HG03103 (cell line): ENCODE measurements at regions not wholly inside any gene's neighbourhood (a gene's known extent, or its start where the extent isn't known, plus 50 kb on each side); places are given as distances from the start of the nearest gene placed in this dataset.
"Not testable (repeated sequence)": the region's sequence is repeated elsewhere in the genome, so short reads cannot be mapped to it uniquely, and the experiment has no call there.

Experiments used
- ATAC-seq: cut with Tn5 transposase; IDR thresholded peaks from one replicate; pipeline ENCODE4 v1.9.1; 2021; ENCODE audit warnings: low read depth; ENCODE audit not compliant: unreplicated experiment

- ATAC-seq: not testable (repeated sequence)
These were observed 106.6 kb upstream of the SEC22B start for GRCh38 chr1:120282744-120283464.

GRCh38 chr1:120278259-120278610 lies 101.9 kb upstream of the SEC22B start:
- not testable (repeated sequence) for ATAC-seq

DNA sequence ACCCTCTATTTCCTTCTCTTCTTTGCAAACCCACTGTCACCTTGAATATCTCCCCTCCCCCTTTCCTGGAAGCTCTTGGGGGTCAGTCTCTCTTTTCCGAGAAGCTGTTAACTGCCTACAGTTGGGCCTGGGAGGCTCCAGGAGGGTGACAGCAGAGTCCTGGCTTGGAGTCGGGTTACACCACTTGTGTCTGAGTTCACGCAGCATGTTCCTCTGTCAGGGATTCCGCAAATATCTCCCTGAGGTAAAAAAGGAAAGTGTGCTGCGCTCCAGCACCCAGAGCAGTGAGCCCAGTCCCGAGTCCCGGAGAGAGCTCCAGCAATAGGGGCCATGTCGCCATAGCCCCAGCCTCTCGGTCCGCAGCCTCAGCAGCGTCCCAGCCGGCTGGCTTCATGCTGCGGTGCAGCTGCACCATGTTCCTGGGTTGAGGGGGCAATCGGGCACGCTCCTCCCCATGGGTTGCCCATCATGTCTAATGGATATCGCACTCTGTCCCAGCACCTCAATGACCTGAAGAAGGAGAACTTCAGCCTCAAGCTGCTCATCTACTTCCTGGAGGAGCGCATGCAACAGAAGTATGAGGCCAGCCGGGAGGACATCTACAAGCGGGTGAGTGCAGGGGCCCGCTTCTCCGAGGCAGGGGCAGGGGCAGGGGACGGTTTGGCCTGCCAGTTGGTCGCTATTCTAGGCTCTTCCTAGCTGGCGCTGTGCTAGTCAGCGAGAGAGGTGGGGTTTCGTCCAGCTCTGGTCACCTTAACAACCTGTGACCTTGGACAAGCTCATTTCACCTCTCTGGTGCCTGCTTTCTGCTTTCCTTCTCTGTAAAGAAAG lies 101.3 kb upstream of the SEC22B start:
- not testable (repeated sequence) for ATAC-seq

GRCh38 chr1:120276710-120277109 lies 100.4 kb upstream of the SEC22B start:
- not testable (repeated sequence) for ATAC-seq

- ATAC-seq: not testable (repeated sequence)
These were observed 98.1 kb upstream of the SEC22B start for GRCh38 chr1:120274438-120274837.

DNA sequence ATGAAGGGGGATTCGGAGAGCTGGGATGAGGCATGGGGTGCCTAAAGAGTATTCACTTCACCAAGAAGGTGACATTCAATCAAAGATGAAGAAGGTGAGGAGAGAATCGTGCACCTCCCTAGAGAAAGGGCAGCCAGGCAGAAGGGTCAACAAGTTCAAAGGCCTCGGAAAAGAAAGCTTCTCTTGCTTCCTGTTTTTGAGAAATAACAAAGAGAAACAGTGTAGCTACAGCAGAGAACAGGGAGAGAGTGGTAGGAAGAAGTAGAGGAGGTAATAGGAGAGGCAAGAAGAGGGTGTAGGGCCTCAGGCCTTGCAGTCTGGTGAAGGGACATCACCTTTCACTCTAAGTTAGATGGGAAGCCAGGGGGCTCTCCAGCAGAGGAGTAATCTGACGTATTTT lies 97.0 kb upstream of the SEC22B start:
- not testable (repeated sequence) for ATAC-seq

- ATAC-seq: not testable (repeated sequence)
These were observed 95.9 kb upstream of the SEC22B start for GRCh38 chr1:120272242-120272641.

DNA sequence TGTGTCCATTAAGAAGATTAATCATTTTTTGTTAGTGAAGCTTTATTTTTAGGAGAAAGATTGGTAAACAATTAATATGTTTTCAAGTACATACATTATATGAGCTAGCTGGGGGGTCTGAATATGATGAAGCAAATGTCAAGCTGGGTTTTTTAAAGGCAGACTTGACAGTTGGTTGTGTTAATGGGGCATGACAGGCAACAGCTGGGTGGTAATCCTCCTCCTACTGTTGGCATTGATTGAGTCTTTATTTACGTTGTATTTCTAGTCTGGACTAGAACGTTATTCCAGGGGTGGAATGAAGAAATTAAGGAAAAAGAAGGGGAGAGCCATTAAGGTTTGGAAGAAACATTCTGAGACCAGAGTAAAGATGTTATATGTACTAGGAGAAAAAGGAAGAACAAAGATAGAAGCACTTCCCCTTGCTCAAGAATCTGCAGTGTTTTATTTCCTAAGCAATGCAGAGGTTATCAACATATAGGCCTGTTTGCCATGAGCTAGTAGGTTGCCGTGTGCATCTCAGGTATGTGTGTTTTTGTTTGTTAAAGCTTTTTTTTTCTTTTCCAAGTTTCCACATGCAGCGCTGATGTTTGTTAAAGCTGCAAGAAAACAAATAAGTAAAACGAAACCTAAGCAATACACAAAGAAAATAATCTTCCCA lies 95.4 kb upstream of the SEC22B start:
- not testable (repeated sequence) for ATAC-seq

DNA sequence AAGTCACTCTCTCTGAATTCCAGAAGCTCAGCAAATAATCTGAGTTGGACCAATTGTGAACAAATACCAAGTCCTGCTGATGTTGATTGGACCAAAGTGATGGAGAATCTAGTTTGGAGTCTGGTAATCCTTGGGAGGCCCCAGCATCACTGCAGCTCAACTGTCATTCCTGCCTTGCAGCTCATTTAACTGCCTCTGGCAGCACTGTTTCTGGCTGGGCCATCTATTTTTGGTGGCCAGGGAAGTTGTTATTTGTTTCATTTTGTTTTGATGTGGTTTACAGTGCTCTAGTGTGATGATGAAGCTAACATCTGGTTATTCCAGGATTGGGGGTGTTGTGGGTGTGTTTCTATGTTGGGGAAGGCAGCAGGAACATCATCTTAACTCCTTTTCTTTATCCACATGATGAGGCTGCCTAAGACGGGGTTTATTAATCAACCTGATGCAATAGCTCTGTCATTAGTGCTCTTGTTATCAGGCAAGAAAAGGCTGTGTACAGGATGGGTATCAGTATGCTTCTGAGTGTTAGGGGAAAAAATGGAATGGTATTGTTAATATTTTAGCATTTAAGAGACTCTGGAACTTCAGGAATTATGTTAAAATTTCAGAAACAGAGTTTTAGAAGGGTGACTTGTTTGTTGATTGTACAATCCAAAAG lies 91.7 kb upstream of the SEC22B start:
- not testable (repeated sequence) for ATAC-seq

- ATAC-seq: not testable (repeated sequence)
These were observed 88.2 kb upstream of the SEC22B start for GRCh38 chr1:120264564-120264963.

- ATAC-seq: not testable (repeated sequence)
These were observed 86.8 kb upstream of the SEC22B start for GRCh38 chr1:120262791-120263751.

DNA sequence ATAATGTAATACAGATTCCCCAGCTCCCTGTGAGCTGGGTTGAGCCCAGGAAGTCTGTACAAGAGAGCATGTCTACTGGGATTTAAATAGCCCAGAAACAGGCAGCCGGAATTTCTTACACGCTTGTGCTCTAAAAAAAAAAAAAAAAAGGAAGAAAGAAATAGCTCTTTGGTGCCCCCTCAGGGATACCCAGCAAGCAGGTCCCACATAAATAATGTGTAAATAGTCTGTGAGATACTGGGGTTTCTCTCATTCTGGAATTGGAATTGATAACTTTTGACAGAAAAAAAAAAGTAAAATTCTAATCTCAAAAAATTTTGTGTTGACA lies 81.4 kb upstream of the SEC22B start:
- not testable (repeated sequence) for ATAC-seq

DNA sequence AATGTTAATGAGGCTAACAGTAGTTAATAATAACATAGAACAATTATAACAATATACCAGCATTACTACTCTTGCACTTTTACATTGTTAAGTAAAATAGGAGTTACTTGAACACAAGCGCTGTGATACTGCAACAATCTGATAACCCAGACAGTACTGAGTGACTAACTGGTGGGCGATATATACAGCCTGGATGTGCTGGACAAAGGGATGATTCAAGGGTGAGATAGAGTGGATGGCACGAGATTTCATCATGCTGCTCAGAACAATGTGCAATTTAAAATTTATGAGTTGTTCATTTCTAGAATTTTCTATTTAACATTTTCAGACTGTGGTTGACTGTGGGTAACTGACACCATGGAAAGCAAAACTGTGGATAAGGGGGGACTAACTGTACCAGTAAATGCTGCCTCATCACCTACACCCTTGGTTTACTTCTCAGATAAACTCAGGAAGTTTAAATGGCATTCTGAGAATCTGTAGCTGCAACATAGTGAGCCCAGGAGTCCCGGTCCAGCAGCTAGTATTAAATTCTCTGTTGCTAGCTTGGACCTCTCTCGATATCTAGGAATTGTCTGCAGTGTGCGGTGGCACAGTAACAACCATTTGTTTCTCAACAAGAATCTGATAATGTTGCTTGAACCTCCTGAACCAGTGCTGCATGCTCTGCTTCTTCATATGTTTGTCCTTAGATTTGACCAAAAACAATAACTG lies 80.9 kb upstream of the SEC22B start:
- not testable (repeated sequence) for ATAC-seq

- not testable (repeated sequence) for ATAC-seq
These were observed 74.4 kb upstream of the SEC22B start for GRCh38 chr1:120250756-120251155.

- not testable (repeated sequence) for ATAC-seq
These were observed 72.6 kb upstream of the SEC22B start for GRCh38 chr1:120248726-120249427.

GRCh38 chr1:120248203-120248602 lies 71.9 kb upstream of the SEC22B start:
- ATAC-seq: not testable (repeated sequence)

DNA sequence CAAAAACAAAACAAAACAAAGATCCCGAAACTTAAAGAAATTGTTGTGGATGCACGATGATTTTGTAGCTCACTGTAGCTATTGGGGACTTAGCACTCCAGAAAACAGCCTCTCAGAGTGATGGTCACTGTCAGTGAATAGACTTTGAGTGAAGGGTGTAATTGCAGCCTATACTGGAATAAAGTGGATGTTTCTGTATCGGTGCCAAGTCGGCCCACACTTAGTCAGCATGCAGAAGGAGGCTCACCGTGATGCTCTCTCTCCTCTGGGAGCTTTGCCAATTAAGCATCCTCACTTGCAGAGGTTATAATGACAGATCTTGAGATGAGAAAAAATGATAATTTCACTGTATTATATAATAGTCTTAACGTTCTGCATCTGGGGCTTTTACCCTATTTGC lies 67.5 kb upstream of the SEC22B start:
- not testable (repeated sequence) for ATAC-seq

- ATAC-seq: not testable (repeated sequence)
These were observed 66.3 kb upstream of the SEC22B start for GRCh38 chr1:120242582-120242981.
